G401 (cell line): ENCODE measurements at regions not wholly inside any gene's neighbourhood (a gene's known extent, or its start where the extent isn't known, plus 50 kb on each side); places are given as distances from the start of the nearest gene placed in this dataset.
A peak's percentile ranks its signal among the peaks of the same experiment; 100 is the strongest.

Experiments
- DNase-seq: peaks from one replicate; pipeline ENCODE4 v3.0.0-alpha.2; 2015; ENCODE audit warnings: low spot score
- in situ Hi-C: cut with HindIII; loops from 2 replicates; pipeline ENCODE4 v1.10.0; 2016; ENCODE audit warnings: low sequenced_read_pairs, mixed read lengths

DNA sequence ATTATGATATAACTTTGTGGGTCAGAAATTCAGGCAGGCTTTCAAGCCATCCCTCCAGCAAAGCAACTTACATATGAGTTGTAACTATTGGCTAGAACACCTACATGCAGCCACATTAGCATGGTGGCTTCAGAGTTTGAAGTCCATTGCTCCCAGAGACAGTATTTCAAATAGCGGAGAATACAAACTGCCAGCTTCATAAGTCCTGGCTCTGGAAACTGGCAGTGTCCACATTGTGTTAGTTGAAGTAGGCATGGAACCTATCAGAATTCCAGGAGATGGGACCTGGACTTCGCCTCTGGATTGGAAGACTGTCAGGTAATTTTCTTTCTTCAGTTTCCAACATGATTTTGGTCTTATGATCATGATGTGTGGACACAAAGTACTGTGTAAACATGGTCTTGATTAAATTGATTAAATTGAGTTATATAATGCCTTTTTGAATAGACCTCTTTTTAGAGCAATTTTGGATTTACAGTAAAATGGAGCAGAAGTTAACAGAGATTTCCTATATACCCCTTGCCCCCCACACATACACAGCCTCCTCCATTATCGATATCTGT is 209.9 kb upstream of the NAV2 start:
- no peak for DNase-seq
- in situ Hi-C loops, result no loop called here

DNA sequence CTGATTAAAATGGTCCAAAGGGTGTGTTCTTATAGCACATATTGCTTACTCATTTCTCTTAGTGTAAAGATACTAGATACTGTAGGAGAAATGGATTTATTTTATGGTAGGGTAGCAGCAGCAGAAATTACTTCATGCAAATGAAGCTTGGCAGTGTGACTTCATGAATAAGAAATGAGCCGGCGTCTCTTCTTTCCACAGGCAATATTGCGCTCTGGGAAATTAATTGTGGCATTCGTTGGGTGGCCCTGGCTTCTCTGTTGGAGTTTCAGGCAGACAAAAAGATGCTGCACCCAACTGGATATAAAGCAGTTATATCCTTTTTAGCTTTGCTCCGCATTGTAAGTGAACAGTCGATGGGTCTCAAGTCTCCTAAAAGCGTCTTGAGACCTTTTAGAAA is 211.0 kb upstream of the NAV2 start:
- DNase-seq, result no peak
- in situ Hi-C loops, result no loop called here

DNA sequence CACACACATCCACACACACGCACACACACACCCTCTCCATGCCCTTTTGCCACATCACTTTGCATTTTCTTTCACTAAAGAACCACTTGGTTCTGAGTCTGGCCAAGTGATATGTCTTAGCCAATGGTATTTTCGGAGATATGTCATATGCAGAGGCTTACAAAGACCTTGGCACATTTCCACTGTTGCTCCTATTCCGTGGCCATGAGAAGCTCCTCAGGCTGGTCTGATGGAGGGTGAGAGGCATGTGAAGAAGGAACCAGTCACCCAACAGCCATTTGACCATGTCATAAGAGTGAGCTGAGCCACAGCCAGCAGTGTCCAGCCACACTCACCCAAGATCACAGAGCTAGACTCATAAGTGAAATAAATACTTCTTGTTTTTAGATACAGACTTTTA is 212.6 kb upstream of the NAV2 start:
- in situ Hi-C loops, result no loop called here
- no peak for DNase-seq

DNA sequence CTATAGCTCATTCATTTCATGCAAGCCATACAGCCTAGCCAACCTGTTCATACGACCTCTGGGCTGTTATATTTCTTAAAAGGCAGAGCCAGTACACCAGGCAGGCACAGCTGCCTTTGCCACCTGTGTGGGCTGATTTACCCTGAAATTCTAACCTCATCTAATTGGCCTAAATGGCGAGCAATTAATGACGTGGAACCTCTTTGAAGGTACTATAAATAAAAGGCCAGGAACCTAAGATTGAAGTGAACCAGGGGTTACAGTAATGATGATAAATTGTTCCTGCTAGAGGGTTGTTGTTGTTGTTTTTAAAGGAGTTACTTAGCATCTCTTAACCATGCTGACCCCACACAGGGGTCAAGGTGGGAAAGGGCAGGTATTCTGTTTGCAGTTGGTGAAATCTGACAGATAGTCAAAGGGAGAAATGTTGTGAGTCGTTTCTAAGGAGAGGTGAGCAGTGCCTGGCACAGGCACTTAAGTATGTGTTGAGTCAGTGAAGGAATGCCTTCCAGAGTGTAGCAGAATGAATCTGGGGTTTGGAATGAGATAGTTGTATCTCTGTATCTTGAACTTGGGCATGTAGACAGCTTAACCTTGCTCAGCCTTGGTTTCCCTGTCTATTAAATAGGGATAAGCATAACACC is 213.5 kb upstream of the NAV2 start:
- in situ Hi-C loops, result no loop called here
- DNase-seq, result no peak

DNA sequence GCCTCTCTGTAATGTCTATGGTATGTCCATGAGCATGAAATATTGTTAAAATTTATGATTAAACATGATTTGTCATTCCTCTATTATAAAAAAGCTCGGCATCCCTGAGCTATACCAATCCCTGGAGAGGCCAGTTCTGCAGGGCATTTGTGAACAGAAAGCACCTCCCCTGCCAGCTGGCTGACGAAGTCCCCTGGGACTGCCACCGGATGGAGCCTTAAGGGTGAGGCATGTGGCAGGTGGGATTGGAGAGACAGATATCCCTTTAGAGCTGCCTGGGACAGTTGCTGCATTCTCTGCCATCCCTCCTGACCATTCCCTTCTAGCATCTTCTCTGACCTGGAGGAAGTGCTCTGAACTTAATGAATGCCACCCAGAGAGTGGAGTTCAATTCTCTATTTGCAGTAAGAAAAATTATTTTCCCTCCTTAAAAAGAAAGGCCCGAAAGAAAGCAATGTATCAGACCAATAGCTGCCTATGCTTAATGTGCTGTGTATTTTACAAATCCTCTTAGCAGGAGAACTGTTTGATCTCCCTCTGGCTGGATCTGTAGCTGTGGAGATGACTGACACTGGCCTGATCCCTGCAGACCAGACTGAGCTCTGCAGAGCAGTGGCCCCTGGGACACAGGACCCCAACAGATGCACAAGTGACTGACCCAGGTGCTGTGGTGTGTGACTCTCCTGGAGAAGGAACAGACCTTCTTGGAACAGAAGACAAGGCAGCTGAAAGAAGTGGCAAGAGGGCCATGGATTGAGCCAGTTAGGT is 219.0 kb upstream of the NAV2 start:
- in situ Hi-C loops, result no loop called here
- no peak for DNase-seq

DNA sequence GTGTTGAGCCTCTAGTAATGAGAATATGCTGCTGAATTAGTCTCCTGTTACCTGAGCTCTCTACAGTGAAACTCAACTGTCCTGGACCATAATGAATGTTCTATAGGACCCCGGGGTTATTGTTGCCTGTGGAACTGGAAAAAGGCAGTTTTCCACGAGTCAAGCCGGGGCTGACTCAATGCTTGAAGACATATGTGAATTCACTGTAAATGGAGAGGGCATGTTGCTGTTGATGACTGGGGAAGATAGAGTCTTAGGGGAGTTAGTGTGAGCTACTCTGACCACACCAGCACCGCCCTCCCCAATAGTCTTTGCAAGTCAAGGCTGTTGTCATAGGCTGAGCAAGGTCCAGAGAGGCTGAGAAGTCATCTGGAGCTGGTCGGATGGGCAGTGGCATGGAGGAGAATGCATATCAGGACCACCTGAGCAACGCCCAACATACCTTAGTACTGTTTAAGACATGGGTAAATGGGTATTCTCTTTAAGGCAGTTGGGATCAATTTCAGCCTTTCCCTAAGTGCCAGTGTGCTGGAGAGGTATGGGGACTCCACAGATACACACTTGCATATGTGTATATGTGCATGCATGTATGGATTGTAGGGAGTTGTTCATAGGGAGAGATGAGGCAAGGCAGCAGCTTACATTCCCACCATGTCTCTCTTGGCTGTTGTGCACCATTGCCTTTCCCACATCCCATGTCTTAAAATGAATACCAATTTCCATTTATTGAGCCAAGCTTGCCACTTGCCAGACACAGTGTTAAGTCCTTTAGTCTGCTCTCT is 230.1 kb upstream of the NAV2 start:
- DNase-seq, result no peak
- in situ Hi-C loops, result no loop called here

DNA sequence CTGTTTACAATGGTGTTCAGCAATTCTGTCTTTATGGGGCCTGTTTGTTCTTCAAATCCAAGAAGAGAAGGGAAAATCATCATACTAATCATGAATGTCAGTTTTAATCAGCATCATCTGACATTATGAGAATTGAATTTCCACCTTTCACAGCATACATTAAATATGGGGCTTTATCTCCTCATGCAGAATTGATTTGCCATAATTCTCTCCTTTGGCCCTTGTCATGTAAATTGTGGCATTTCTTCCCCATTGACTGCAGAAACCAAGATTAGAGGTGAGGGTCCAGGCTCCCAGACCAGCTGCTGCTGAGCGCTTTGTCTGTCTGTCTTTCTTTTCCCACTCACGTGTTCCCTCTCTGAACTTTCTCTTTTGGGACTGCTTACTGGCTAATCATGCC is 232.1 kb upstream of the NAV2 start:
- DNase-seq, result no peak
- in situ Hi-C loops, result no loop called here

DNA sequence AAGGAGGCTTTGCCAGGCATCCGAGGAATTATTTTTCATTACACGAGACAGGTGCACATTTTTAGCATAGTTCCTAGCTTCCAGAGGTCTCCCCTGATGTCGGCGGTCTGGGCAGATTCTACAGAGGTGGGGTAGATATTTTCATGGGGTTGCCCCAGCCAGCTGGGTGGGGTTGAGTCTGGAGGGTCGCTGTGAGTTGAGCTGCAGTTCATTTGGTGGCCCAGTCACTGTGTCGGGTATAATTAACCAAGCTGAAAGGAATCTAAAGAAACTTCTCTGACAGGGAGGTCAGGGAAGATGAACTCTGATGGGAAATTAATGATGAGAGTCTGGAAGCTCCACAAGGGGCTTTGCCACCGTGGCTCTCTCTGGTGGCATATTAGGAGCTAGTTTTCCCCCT is 233.7 kb upstream of the NAV2 start:
- in situ Hi-C loops, result no loop called here
- DNase-seq, result no peak

DNA sequence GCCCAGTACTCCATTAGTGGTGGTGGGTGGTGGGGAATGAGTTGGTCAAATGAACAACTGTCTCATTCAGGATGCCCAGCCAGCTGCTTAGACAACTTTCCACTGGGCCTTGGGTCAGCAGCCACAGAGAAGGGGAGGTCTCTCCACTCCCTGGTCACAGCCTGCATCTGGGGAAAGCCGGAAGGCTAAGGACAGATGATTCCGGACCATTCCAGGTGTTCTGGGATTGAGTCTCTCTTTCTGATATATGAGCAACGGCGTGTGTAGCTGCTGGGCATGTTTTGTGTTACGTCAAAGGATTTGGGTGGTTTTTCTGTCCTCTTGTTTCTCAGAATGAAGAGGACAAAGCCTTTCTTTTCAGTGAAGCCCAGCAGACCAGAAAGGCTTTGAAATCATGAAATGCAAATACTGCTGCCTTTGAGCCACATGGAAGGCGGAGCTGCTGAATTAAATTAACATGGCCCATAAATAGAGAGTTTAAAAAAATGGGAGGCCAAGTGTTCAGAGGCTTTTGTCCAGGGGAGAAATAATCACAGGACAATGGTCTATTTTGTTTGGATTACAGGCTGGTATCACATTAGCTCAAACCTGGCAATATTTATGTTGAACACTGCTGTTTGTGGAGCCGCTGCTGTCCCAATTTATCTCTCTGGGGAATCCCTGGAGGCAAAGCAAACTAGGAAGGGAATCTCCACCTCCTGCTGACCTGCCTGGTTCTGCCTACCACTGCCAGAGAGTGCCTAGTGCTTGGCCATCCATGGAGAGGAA is 234.4 kb upstream of the E2F8 start:
- DNase-seq, result peak; percentile 2
- in situ Hi-C loops, result no loop called here

DNA sequence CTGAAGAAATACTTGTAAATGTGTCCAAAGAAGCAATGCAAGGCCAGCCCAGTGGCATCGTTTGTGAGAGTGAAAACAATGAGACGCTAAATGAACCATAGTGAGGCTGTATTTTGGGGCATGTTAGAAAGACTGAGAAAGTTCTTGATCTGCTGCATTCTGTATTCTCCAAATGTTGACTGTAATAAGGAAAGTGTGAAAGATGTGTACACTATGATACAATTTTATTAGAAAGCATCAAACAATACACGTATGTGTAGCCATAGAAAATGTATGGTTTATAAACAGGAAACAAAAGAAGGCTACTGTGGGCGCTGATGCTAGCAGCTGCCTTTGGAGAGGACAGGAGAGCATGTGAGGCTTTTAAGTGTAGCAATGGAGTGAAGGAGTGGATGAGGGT is 233.5 kb upstream of the E2F8 start:
- DNase-seq, result no peak

DNA sequence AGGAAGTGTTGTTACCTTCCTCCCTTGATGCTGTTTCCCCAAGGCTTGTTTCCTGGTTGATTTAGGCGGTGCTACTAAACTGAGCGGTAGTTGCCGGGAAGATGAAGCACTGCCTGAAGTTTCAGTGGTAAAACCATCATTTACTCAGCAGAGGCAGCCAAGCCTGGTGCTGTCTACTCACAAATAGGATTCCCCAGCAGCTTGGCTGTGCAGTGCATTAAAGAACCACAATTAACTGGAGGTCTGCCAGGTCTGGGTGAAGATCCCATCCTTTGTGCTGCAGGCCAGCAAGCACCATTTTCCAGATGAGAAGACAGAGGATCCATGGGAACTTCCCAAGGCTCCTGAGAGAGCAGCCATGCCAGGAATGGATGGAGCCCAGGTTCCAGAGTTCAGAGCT is 231.9 kb upstream of the E2F8 start:
- in situ Hi-C loops, result no loop called here
- no peak for DNase-seq

More for the DNA sequence above, 233.5 kb upstream of the E2F8 start:
- in situ Hi-C loops, result no loop called here

DNA sequence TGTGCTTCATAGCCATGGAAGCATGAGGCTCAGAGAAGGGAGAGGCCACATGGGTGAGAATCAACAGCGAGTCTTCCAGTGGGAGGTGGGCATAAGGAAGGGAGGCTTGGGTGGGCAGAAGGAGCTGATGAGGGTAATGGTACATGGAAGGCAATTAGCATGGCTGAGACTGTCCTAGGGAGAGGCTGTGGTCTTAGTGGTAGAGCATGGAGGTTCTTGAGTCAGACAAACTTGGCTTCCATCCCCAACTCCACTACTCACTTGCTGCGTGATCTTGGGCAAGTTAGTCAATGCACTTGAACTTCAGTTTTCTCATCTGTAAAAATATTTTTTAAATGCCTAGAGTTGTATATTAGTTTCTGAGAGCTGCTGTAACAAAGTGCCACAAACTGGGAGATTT is 227.2 kb upstream of the E2F8 start:
- DNase-seq, result no peak

DNA sequence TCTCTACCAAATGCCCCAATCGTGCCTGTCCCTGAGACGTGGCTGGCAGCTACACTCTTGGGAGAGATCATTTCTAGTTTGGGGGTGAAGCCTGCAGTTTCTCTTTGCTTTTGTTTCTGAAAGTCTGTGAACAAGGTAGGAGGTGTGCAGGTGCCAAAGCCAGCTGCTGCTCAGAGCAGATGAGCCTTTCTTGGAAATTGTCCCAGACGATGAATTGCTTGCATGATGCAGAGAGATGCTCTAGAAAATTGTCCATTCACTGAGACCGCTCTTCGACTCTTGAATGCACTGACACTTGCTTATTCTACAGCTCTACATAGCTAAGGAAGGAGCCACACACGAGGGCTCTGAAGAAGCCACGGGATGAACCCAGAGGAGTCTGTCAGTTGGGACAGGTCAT is 225.6 kb upstream of the E2F8 start:
- in situ Hi-C loops, result no loop called here

More for the DNA sequence above, 227.2 kb upstream of the E2F8 start:
- in situ Hi-C loops, result no loop called here

DNA sequence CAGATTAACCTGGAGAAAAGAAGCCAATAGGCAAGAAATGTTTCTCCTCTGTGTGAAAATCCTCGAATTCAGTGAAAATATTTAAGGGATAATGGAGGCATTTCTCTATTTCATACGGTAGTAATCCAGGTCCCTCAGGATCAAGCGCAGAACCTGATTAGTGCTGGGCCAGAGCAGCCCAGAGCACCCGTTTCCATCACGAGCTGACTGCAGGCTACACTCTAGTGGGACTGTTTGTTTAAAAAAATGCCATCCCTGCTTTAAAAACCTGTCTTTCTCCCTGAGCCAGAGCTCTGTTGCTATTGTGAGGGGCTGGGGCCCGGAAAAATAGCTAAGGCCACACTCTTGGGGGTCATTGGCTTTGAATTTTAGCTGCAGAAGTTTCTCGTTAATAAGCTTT is 223.2 kb upstream of the E2F8 start:
- in situ Hi-C loops, result no loop called here
- DNase-seq, result no peak

More for the DNA sequence above, 225.6 kb upstream of the E2F8 start:
- DNase-seq, result no peak

DNA sequence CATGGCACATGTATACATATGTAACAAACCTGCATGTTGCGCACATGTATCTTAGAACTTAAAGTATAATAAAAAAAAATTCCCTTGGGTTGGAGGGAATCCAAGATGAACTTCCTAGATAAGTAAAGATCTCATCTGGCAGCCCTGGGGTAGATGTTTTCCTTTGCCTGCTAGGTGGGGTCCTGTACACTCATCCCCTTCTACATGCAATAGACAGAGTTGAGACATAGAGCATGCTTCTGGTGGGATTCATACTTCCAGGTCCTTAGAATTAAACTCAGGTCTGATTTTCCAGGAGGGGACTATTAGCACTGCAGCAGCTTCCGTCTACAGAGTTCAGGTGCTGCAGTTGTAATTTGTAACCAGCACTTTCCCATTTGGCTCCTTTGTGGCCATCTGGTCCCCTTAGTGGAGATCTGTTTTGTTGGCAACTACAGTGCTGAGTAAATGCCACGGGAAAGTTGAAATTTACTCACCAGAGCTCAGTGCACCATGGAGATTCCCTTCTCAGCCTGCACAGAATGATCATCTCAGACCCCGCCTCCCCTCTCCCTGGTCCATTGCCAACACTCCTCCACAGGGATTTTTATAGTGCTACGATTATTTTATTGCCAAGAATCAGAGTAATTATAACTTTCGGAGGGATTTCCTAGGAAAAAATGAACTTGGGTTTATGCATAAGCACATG is 220.1 kb upstream of the E2F8 start:
- in situ Hi-C loops, result no loop called here
- DNase-seq, result peak; percentile 83

DNA sequence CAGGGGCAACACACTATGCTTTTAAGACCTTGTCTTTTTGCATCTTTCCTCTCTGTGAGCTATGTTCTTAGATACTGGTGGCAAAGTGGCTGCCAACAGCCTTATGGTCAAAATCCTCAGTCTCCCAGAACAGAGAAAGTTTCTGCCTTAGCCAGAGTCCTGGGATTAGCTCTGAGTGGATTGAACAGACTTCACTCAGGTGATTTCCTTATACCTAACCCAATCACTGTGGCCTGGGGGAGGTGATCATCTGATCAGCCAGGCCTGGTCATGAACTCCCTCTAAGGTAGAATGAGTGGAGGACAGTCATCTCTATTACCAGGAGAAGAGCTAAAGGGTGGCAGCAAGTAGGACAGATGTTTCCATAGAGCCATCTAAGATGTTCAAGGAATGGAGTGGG is 218.5 kb upstream of the E2F8 start:
- DNase-seq, result no peak
- in situ Hi-C loops, result no loop called here

DNA sequence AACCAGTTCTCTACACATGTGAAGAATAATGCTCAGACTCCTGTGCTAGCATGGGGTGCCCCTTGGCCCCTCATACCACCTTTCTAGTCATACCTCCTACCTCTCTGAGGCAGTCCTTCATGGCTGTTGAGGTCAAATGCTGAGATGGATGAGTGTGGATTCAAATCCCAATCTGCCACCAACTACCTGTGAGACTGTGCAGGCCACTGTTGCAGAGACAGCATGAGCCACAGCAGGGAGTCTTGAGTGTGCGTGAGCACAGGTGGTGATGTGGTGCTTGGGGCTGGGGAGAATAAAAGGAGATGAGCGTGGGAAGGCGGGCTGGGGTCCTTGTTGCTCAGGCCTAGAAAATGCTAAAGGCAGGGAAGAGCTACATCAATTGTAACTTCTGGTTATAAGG is 218.0 kb upstream of the E2F8 start:
- DNase-seq, result no peak
- in situ Hi-C loops, result no loop called here

DNA sequence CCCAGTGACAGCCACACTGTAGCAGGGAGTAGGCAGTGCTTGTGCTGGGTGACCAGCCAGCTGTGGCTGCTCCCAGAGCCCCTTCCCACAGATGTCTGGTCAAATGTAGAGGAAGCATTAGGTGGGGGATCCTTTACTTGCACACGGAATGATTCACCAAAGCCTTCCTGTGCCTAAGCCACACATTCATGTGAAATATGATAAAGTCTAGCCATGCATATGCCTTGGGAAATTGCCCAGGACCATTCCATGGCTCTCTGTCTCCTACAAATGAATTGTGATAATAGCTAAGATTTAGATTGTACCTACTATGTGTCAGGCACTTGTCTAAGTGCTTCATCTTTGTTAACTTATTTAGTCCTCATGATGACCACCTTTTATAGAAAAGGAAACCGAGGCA is 217.5 kb upstream of the E2F8 start:
- in situ Hi-C loops, result no loop called here
- DNase-seq, result no peak

DNA sequence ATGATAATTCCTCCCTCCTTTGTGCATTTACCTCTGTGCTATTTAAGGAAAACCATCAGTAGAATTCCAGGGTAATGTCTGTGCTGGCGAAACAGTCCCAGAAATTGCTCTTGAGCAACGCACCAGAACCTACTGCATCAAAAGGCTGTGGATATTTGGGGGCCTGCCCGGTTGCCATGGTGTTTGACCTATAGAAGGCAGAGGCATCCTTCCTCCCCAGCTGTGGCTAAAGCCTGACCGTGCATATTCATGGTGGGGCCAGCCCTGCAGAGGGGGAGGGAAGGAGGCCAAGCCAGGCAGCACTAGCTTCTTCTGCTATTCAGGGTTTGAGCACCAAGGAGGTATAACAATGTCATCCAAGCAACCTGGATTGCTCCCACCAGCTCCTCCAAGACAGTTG is 215.0 kb upstream of the E2F8 start:
- DNase-seq, result no peak
- in situ Hi-C loops, result no loop called here
